ENCODE measurements at regions not wholly inside any gene's neighbourhood (a gene's known extent, or its start where the extent isn't known, plus 50 kb on each side); places are given as distances from the start of the nearest gene placed in this dataset.
A peak's percentile ranks its signal among the peaks of the same experiment; 100 is the strongest.
"Not testable (repeated sequence)": the region's sequence is repeated elsewhere in the genome, so short reads cannot be mapped to it uniquely, and the experiment has no call there.

DNA sequence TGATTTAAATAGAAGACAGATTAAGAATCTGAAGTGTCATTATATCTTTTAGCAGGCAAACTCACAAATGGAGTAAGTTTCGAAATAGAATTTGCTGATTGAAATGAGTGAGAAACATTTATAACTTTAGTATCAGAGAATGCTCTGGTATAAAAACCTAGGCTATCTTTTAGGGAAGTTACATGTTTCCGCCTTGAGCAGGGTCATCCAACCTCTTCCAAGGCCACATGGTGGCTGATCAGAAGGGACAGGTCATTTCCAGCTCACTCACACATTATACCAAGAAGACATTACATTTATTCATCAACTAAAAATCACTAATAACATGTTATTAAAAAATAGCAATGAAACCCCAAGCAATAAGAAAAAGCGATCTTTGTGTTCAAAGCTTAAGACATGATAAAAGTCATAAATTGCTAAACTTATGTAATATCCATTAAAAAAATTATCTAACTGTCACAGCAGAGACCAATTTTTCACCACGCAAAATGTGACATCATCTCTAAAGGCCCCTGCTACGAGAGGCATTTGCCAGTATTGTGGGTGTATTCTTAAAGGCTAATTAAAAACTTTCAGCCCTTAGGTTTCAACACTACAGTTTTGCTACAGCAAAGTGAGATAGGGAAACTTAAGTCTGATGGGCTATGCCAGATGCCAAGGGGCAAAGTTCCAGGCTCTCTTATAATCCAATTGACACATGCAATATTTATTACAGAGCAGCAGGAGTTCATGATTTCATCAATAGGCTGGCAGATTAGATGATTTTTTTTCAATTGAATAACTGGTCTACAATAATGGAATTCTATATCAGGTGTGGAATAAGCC, 240.4 kb upstream of the TBL1XR1 start:
- DNase-seq = no peak

DNA sequence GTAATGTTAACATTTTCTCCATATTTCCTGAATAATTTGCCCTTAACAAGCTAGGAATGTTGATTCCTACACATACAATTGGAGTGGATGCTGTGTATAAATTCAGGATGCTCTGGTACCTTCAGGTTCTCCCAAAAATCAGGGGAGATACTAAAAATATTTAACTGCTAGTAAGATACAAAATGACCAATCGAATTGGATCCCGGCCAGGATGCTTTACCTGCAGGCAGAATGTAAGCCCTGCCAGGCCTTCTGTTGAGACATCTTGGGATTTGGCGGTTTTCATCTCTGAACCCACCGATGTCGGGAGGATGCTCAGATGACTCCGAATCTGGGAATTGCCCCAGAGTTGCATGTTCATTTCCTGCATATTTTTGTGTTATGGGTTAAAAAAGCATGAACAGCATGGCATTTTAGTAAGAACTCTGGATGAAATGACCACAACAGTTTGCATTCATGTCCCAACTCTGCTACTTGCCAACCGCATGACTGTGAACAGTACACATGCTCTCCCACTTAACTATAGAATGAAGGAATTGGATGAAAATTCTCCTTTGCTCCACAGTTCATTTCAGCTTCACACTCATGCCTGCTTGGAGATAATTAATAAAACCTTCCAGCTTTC, 241.4 kb upstream of the TBL1XR1 start:
- DNase-seq = peak in 1 of 2 experiments; percentile 37

DNA sequence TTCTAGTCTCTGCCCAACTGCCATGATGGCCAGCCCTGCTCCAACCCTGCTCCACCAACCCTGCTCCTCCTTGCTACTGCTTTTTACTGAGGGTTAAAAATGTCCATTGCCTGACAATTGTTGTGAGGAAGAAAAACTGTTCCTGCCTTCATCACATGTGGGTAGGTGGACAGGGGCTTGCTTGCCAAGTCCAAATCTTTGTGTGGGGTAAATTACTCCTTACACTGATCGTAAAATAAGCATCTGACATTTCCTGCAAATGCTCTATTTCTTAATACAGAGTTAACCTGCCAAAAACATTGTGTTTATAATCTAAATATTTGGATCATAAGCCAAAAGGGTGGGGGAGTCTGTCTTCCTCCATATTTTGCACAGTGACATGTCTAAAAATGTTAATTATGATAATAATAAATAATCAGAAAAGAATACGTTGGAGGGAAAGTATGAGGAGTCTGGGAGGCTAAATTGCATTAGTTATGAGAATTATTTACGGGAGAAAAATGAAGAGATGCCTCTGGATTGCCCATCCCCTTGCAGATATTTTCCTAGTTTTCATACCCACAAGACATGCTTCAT, 242.5 kb upstream of the TBL1XR1 start:
- DNase-seq = no peak

DNA sequence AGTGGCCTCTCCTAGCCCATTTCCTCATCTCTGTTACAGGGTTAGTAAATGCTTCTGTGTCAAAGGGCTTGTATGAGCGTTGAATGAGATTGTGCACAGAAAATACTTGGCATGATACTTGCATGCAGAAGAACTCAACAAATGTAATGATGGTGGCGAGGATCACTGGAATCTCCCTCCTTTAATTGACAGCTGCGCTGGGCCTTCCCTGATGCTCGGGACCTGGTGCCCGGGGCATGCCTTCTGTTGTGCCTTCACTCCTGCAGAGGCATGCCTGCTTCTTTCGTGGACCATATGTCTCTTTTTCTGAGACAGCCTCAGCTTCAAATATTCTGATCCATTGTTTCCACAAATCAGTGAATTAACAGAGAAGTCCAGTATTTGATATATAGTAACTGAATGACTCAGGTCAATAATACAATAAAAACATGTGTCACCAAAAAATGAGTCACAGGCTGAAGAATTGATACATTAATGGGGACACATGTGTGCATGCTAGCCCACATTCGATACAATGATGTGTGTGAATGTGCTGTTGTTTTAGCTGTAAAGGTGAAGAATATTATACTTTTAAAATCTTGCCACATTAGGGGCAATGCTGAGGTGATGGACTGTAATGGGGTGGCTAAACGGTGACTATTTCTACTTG, 243.3 kb upstream of the TBL1XR1 start:
- peak; percentile 50 to 74 for DNase-seq

DNA sequence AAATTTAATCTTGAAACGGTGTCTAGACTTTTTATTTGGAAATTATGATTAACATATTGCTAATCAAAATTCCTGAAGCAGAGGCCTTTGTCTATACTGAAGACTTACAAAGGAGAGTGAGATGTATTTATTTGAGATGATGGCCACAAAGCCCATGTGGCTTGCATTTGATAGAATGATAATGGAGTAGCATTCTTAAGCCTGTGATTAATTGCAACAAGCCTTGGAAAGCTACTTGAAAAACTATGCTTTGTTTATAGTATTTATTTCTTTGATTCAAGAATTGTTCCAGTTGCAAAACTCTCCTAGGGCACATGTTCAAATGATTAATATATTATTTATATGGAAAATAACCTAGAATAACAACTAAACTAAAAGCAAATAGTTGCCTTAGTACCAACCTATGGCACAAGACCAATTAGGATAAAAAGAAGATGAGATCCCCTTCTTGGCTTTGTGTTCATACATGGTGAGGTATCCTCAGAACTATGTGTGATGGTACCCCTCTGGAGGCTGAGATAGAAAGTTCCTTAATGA, 244.1 kb upstream of the TBL1XR1 start:
- DNase-seq = no peak

DNA sequence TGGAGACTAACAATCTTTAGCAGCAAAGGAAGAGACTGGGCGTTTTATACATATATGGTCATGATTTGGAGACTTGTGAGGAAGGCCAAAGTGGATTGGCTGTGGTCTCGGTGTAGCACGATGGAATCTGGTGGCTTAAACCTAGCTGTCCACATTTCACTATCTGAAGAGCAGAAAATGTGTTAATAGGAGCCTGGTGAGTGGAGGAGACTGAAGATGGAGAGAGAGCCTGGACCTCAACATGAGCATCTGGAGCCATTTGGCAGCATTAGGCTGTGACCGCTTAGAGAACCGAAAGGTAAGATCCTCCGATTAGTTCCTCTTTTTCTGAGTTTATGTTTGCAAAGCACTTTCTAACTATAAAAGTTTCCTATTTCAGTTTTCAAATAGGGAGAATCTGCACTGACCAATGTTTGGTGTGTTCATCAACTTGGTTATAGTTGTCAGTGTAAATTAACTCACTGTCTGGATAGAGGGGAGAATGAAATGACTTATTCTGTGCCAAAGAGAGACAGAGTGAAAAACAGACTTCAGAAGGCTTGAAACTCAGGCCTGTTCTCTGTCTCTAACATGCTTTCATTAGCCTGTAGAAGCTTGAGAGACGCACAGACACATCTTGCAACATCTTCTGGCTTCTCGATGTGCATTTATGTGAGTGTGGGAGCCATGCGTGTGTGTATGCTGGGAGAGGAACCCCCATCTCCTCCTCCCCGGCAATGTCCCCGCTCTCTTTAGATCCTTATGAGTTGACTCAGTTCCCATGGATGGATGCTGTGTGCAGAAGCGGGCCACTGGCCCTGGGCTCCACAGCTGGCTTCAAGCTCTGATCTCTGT, 244.7 kb upstream of the TBL1XR1 start:
- peak in 1 of 2 experiments; percentile 34 for DNase-seq

DNA sequence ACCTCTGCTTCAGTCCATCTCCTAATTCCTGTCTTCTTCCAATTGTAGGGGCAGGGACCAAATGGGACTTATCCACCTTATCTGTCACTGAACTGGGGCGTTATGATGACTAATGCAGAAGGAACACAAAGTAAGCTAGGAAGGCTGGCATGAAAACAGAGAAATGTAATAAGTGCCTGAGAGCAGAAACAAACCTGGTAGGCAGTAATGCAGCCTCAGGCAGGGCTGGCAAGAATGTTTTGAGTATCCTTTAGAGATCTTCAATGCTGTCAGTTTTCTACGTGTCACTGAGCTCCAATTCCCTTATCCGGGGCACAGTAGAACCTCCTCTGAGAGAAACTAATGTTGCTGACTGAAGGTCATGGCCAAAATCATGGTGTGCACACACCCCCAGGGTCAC, 246.2 kb upstream of the TBL1XR1 start:
- DNase-seq = no peak

DNA sequence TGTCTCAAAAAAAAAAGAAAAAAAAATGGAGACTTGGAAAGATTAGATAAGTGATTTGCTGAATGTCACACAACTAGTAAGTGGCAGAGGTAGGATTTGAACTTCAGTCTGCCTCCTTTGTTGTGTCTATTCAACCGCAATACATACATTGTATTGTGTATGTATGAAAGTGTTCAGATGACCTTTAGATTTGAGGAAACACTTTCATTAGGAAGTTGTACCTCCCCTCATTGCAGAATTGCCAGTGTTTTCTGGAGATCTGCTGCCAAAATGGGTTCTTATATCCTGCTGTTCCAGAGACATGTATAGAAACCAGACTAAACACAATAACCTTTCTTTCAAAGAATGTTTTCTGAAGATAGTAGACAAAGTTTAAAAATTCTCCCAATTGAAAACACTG, 247.4 kb upstream of the TBL1XR1 start:
- DNase-seq = no peak

DNA sequence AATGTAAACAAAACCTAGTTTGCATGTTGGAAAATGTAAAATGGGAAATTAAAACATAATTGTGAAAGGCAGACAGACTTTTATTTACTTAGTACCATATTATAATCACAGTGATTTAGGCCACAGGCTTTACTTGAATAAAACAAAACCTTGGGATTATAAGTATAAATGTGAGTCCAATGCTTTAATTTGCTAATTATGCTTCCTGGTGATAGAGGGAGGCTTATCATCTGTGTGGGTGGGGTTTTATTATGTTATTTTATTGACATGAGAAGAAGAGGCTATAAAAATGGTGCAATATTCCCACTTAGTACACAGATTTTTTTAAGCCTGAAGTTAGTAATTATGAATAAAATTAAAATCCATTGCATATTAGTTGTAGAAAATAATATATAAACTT, 248.3 kb upstream of the TBL1XR1 start:
- DNase-seq = no peak

DNA sequence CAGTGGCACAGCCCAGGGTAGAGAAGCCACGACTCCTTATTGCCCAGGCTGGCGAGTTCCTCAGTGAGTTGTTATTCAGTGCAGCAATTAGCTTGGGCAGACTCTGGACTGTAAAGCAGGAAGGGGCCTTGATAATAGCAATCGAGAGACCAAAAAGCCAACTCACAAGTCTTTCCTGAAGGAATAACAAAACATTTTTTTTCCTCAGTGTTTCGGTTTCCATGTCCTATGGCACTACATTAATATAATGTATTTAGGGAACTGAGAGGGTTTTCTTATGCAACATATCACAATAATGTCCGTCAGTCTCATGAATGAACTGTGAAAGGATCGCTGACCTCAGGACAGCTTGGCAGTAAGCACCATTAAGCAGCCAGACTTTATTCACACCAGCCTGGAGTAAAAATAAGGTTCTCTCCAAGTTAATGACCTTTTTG, 248.9 kb upstream of the TBL1XR1 start:
- no peak for DNase-seq

DNA sequence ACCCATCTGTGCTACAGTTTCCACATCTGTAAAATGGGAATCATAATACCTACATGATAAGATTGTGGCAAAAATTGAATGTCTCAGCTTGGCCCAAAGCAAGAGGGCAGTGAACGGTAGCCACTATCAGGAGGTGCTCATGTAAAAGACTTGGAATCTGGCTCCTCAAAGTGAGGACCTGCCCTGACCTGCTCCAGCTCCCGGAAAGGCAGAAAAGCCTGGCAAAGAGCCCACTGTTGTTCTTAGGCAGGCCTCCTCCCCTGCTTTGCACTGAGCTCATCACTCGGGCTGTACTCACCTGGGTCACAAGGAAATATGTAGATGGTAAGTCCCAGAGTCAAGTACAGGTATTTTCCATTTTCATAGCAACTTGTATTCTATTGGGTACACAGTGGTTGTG, 250.7 kb upstream of the TBL1XR1 start:
- DNase-seq = no peak

DNA sequence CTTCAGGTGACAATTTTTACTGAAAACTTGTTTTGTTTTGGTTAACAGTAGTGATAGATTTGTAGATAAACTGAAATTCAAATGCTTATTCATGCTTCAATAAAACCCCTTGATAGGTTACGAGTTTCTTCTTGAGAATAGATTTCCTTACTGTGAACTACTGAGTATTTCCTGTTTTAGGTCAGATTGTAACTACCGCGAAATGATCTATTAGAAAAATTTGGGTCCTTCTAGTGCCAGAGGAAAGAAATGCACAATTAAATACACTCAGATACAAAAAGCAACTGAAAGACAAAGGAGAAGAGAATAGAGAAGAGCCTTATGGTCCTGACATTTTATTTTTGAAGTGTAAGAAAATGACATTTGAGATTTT, 251.7 kb upstream of the TBL1XR1 start:
- DNase-seq = no peak

DNA sequence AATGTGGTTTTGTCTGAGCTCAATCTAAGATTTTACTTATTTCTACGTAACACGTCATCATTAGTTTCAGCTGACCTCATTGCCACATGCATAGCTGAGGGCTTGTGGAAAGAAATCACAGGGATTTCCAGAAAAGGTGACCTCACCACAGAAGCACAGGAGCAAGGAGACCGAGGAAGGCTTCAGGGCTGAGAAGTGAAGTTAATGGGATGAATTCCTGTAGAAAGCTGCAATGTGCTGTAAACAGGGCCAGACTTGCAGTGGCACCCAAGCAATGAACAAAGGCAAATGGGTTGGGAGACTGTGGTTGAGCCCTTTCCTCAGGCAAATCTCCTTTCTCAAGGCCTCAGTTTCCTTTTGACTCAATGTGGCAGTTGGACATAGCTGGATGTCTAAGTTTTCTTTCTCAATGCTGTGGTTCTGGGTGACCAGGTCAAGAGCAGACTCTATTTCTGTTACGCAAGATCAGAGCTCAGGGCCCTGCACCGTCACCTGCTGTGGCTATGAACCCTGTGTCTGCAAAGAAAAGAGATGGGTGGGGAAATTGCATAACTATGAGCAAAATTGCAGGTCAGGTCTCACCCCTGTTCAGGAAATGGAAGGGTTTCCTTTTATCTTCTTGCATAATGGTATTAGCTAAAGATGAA, 252.2 kb upstream of the TBL1XR1 start:
- DNase-seq = no peak

DNA sequence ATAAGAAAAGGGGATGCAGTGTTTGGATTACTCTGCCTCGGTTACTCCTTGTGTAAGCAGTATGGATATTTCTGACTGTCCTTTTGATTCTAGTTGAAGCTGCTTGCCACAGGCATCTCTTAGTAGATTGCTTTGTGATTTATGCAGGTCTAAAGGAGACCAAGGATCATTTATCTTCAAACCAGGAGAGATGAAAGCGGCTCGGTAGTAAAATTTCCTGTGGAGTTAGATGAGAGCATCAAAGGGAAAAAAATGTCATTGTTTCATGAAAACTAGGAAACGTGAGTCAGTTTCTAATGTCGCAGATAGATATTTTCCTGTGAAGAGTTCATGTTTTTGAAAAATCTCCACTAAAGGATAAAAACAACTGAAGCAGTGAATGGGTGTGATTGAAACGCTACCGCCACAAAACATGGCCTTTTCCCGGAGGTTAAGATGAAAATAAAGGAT, 254.0 kb upstream of the TBL1XR1 start:
- no peak for DNase-seq

DNA sequence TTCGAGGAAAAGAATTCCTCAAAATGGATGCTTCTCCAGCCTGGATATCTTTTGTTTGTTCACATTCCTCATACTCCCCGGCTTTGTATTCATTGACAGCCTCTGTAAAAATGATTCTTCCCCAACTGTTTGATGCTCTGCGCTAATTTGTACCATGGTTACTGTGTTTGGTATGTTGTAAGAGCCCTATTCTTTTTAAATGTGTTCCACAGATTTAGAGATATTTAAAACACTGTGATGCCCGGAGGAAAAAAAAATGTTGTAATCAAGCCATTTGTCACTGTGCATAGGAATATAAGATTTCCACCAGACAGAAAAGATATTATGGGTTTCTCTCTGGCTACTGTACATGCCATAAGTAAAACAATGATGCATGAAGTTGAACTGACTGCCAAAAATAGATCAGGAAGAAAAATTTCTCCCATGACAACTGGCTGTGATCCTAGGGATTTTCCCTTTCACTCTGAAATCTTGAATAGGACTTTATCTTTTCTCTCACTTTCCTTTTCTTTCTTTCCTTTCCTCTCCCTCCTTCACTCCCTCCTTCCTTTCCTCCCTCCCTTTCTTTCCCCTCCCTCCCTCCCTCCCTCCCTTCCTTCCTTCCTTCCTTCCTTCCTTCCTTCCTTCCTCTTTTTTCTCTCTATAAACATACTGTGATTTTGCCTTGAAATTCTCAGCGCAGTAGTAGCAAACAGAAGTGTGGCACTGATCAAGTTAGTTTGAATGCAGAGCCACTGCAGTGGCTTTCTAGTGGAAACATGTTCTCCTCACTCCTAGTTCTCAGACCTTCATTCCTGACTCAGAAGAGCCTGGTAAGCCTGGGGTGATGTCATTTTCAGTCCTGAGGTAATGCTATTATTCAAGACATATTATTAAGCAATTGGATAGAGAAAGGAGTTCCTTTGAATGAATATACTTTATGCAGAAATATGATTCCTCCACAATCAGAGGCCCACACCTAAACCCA, 254.9 kb upstream of the TBL1XR1 start:
- DNase-seq = no peak

DNA sequence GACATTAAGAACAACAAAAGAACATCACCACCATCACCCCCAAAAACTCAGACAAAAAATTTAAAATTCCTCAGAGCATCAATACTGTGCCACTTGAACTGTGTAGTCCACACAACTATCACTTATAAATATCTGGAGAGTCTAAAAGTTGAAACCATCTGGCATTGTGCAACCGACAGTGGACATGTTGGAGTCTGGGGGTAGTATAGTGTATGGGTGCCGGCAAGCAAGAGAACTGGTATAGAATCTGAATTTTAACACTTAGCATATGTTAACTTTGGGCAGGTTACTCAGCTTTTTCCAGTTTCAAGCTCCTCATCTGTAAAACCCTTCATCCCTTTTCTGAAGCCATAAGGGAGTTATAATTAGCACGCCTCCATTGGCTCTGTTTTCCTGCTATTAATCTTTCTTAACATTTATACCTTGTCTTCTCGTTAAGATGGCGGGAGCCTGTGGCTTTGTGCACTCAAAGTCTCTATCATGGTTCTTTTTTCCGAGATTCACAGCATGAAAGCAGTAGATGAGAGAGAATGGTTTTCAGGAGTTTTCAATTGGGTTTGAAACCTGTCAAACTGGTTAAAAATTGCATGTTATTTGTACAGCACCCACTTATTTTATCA, 255.7 kb upstream of the TBL1XR1 start:
- no peak for DNase-seq

DNA sequence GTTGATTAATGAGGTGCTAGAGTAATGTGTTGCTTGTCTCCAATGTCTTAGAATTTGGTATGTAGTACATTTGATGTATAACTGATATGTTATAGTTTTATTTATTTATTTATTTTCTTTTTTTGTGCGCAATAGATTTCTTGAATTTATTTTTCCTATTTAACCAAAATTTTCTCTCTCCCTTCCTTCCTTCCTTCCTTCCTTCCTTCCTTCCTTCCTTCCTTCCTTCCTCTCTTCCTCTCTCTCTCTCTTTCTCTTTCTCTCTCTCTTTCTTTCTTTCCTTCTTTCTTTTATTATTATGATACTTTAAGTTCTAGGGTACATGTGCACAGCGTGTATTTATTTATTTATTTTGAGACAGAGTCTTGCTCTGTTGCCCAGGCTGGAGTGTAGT, 256.2 kb upstream of the TBL1XR1 start:
- DNase-seq = no peak

DNA sequence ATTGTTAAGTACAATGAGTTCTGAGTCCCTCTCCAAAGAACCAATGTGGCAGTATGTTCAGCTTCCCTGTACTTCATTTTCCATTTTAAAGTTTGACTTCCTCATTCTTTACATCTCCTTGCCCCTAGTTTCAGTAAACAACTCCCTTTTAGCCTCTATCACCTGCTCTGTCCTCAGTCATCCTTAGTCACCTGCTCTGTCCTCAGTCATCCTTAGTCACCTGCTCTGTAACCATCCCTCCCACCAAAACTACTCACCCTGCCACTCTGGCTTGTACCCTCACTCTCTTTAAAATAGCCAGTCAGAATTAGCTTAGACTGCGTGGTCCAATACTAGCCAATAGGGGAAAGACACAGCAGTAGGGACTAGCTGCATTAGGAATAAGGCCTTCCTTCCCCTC, 259.9 kb upstream of the TBL1XR1 start:
- DNase-seq = not testable (repeated sequence)

DNA sequence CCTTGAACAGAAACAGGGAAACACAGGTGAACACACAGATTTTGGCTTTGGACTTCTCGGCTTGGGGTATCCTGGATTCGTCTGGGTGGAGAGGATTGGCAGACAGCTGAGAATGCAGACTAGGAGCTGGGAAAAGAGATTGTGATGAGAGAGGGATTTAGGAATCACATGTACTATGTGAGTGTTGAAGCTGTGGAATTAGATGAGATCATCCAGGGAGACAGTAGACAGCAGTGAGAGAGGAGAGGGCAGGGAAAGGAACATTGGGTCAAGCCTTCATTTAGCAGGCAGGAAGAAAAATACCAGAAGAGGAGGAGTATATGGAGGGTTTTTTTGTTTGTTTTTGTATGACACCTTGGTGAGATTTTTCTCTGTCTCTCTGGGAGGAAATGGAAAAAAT, 262.1 kb upstream of the TBL1XR1 start:
- DNase-seq = no peak

DNA sequence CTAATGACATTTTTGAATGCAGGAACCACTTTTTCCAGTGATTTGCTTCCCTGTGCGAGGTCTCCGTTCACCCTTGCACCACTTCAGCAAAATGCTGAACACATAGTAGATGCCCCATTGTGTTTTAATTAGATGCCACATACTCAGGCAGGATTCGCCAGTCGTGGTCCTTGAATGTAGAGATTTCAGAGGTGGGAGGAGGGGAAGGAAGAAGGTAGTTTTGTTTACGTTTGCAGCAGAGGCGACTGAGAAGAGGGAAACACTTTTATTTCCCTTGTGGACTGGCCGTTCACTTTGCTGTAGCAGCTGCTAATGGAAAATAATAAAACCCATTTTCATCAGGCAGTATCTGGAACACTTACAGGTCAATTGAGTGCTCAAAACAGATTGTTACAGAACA, 262.8 kb upstream of the TBL1XR1 start:
- no peak for DNase-seq
